GM21737 (cell line): ENCODE measurements at regions not wholly inside any gene's neighbourhood (a gene's known extent, or its start where the extent isn't known, plus 50 kb on each side); places are given as distances from the start of the nearest gene placed in this dataset.
"Not testable (repeated sequence)": the region's sequence is repeated elsewhere in the genome, so short reads cannot be mapped to it uniquely, and the experiment has no call there.

Experiments used
- ATAC-seq: cut with Tn5 transposase; IDR thresholded peaks from one replicate; pipeline ENCODE4 v1.9.1; 2021; ENCODE audit warnings: mild to moderate bottlenecking, moderate library complexity; ENCODE audit not compliant: unreplicated experiment

DNA sequence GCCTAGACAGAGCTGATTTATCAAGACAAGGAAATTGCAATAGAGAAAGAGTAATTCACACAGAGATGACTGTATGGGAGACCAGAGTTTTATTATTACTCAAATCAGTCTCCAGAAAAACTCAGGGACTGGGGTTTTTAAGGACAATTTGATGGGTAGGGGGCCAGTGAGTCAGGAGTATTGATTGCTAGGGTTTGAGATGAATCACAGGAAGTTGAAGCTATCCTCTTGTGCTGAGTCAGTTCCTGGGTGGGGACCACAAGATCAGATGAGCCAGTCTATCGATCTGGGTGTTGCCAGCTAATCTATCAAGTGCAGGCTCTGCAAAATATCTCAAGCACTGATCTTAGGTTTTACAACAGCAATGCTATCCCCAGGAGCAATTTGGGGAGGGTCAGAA is 87.4 kb upstream of the TGIF2LY start:
- not testable (repeated sequence) for ATAC-seq

DNA sequence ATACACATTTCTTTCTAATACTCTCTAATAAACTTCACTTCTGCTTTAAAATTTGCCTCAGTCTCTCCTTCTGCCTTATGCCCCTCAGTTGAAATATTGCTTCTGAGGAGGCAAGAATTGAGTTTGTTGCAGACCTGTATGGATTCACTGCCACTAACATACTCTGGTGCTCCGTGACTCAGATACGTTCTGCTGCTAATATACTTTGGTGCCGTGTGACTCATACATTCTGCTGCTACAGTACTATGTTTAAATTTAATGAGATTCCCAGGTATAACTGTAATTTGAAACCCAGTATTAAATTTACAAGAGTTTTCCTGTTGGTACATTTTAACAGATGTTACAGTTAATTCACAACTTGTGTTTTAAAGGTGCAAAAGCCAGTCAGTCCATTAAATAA is 84.3 kb upstream of the TGIF2LY start:
- ATAC-seq = not testable (repeated sequence)

DNA sequence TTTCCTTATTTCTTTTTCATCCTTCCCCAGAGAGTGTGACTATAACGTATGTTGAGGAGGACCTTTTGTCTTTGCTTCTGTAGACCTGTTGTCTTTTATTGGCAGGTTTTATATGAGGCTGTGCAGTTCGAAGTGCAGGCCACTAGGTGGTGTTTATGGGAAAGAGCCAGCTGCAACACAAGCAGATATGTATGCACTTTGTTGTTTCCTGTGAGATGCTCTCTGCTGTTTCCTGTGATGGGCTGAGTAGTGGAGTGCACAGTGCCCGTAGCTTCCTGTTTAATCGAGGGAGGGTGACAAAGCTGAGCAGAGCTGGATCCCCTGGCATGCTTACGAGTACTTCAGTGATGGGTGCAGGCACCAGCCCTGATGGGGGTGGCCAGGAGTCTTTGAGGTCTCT is 51.8 kb upstream of the TGIF2LY start:
- ATAC-seq = peak; percentile 76
